ENCODE measurements at regions not wholly inside any gene's neighbourhood (a gene's known extent, or its start where the extent isn't known, plus 50 kb on each side); places are given as distances from the start of the nearest gene placed in this dataset.

- no peaks in the 10 kb centered on the region for H3K9me3 ChIP-seq (ENCODE audit: insufficient read depth in 2 of 2, low read depth in 1 of 2, low read length in 1 of 2)
- no peaks in the 10 kb centered on the region for H3K79me1 ChIP-seq (ENCODE audit: low read depth, low read length)
- H2BK5ac ChIP-seq (ENCODE audit: low read depth, low read length) = no peak overlapping the region
- H3K79me2 ChIP-seq (ENCODE audit: control insufficient read depth in 1 of 2, insufficient read depth in 2 of 2, low read length in 2 of 2) = no peaks in the 10 kb centered on the region
- no peaks in the 10 kb centered on the region for H3K36me3 ChIP-seq (ENCODE audit: control insufficient read depth in 2 of 4, insufficient read depth in 4 of 4, low read length in 3 of 4)
- H2AK5ac ChIP-seq (ENCODE audit: low read depth, low read length) = no peak overlapping the region
- H3K56ac ChIP-seq (replicated peaks; ENCODE audit: insufficient read length, low read depth, low read length) = no peak overlapping the region
- no peak overlapping the region for H3K23ac ChIP-seq (ENCODE audit: insufficient read length)
- no peaks in the 10 kb centered on the region for H3K23me2 ChIP-seq (ENCODE audit: low read depth, low read length)
- no peak overlapping the region for H2BK20ac ChIP-seq (ENCODE audit: low read length)
- no peak overlapping the region for H2BK120ac ChIP-seq (replicated peaks; ENCODE audit: low read depth, low read length)
- 82% methylated on average over 6 of the region's 6 CpGs; no CpG with 5 or more reads in 1 of the 2 experiments for WGBS, 2 experiments (ENCODE audit: extremely low coverage in 1 of 2, insufficient coverage in 1 of 2, insufficient read length in 1 of 2, insufficient replicate concordance in 2 of 2, low coverage in 1 of 2, low lambda C conversion rate in 2 of 2, missing lambda C conversion rate in 1 of 2)
- H2BK15ac ChIP-seq (ENCODE audit: low read length) = no peak overlapping the region
- TF ChIP-seq BCL11A (IDR thresholded peaks at IDR 0.05; ENCODE audit: low read depth in 2 of 2, low read length in 2 of 2) = no peak
- H2AFZ ChIP-seq (ENCODE audit: low read length) = no peak overlapping the region
- H3K9ac ChIP-seq (replicated peaks in 1 of 4; ENCODE audit: extremely low read depth in 1 of 4, low read depth in 3 of 4, low read length in 3 of 4) = no peak overlapping the region
- H3K4me1 ChIP-seq (replicated peaks in 1 of 4; ENCODE audit: control insufficient read depth in 3 of 4, insufficient read depth in 4 of 4, low read length in 3 of 4) = no peaks in the 10 kb centered on the region
- H3K4me3 ChIP-seq (ENCODE audit: extremely low read depth in 1 of 4, insufficient read depth in 2 of 4, low read depth in 3 of 4, low read length in 4 of 4) = no peak overlapping the region
- DNase-seq (ENCODE audit: low read depth in 1 of 2, low spot score in 2 of 2) = no peak
- H4K8ac ChIP-seq (ENCODE audit: extremely low read depth, insufficient read depth, low read length) = no peak overlapping the region
- no peaks in the 10 kb centered on the region for H3K27me3 ChIP-seq (replicated peaks in 1 of 4; ENCODE audit: control insufficient read depth in 3 of 4, extremely low read depth in 1 of 4, insufficient read depth in 3 of 4, low read length in 3 of 4)
- H4K5ac ChIP-seq (ENCODE audit: insufficient read length, low read depth, low read length) = no peak overlapping the region
- POLR2A ChIA-PET (ENCODE audit: partially characterized antibody) = no interaction called here
- H3K4ac ChIP-seq (replicated peaks; ENCODE audit: insufficient read length, low read depth, low read length) = no peak overlapping the region
- no peak overlapping the region for H3K27ac ChIP-seq (ENCODE audit: low read depth, low read length)
- CTCF ChIA-PET (ENCODE audit: partially characterized antibody) = interaction anchor here (0.8 to 2.2 kb wide), 10 partner anchors 9 to 476 kb away, joined by 3 to 6 read pairs (median 3); no protein-coding TSS in a partner anchor
- no peak overlapping the region for H2BK12ac ChIP-seq (ENCODE audit: low read depth, low read length)
- H3K4me2 ChIP-seq (ENCODE audit: insufficient read depth in 1 of 2, low read depth in 2 of 2, low read length in 2 of 2) = no peak overlapping the region
- no peaks in the 10 kb centered on the region for H4K20me1 ChIP-seq (replicated peaks in 1 of 2; ENCODE audit: control insufficient read depth in 1 of 2, insufficient read depth in 2 of 2, low read length in 2 of 2)
- no peak for FAIRE-seq
- no peak overlapping the region for H4K91ac ChIP-seq (replicated peaks; ENCODE audit: insufficient read length, low read length)
- no peak overlapping the region for H3K14ac ChIP-seq (ENCODE audit: insufficient read length)
- H3K18ac ChIP-seq (ENCODE audit: extremely low read depth, low read length) = no peak overlapping the region
Observed at GRCh38 chr12:85445060-85445938, 165.3 kb downstream of the ALX1 start.
